ENCODE measurements at regions not wholly inside any gene's neighbourhood (a gene's known extent, or its start where the extent isn't known, plus 50 kb on each side); places are given as distances from the start of the nearest gene placed in this dataset.

- TF ChIP-seq AGO2 (optimal IDR thresholded peaks at IDR 0.05; ENCODE audit: low read depth, low read length), result peak; percentile 79
- TF ChIP-seq ZNF121 (CRISPR knock-in tag; IDR thresholded peaks at IDR 0.05), result no peak
- TF ChIP-seq PRDM4 (CRISPR knock-in tag; IDR thresholded peaks at IDR 0.05; ENCODE audit: borderline replicate concordance), result no peak
- TF ChIP-seq ZKSCAN5 (CRISPR knock-in tag; IDR thresholded peaks at IDR 0.05), result peak; percentile 92
- TF ChIP-seq, protein P1, sequence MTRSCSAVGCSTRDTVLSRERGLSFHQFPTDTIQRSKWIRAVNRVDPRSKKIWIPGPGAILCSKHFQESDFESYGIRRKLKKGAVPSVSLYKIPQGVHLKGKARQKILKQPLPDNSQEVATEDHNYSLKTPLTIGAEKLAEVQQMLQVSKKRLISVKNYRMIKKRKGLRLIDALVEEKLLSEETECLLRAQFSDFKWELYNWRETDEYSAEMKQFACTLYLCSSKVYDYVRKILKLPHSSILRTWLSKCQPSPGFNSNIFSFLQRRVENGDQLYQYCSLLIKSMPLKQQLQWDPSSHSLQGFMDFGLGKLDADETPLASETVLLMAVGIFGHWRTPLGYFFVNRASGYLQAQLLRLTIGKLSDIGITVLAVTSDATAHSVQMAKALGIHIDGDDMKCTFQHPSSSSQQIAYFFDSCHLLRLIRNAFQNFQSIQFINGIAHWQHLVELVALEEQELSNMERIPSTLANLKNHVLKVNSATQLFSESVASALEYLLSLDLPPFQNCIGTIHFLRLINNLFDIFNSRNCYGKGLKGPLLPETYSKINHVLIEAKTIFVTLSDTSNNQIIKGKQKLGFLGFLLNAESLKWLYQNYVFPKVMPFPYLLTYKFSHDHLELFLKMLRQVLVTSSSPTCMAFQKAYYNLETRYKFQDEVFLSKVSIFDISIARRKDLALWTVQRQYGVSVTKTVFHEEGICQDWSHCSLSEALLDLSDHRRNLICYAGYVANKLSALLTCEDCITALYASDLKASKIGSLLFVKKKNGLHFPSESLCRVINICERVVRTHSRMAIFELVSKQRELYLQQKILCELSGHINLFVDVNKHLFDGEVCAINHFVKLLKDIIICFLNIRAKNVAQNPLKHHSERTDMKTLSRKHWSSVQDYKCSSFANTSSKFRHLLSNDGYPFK (CRISPR knock-in tag; IDR thresholded peaks at IDR 0.05; ENCODE audit: borderline replicate concordance), result no peak
- TF ChIP-seq ZNF550 (CRISPR knock-in tag; IDR thresholded peaks at IDR 0.05; ENCODE audit: borderline replicate concordance), result no peak
- TF ChIP-seq ZFP36L2 (CRISPR knock-in tag; IDR thresholded peaks at IDR 0.05), result no peak
- TF ChIP-seq, protein P2, sequence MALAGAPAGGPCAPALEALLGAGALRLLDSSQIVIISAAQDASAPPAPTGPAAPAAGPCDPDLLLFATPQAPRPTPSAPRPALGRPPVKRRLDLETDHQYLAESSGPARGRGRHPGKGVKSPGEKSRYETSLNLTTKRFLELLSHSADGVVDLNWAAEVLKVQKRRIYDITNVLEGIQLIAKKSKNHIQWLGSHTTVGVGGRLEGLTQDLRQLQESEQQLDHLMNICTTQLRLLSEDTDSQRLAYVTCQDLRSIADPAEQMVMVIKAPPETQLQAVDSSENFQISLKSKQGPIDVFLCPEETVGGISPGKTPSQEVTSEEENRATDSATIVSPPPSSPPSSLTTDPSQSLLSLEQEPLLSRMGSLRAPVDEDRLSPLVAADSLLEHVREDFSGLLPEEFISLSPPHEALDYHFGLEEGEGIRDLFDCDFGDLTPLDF (CRISPR knock-in tag; IDR thresholded peaks at IDR 0.05), result no peak
- no peak for TF ChIP-seq ASH2L (IDR thresholded peaks at IDR 0.05; ENCODE audit: insufficient read length, low read depth, low read length)
- TF ChIP-seq LBX2 (CRISPR knock-in tag; IDR thresholded peaks at IDR 0.05; ENCODE audit: borderline replicate concordance), result no peak
- peak; percentile 57 for TF ChIP-seq AGO1 (IDR thresholded peaks at IDR 0.05; ENCODE audit: low read depth, low read length, poor library complexity, severe bottlenecking)
- TF ChIP-seq RFX3 (CRISPR knock-in tag; IDR thresholded peaks at IDR 0.05), result no peak
- no peak for TF ChIP-seq NFE2L1 (CRISPR knock-in tag; IDR thresholded peaks at IDR 0.05; ENCODE audit: borderline replicate concordance)
- TF ChIP-seq YEATS2 (CRISPR knock-in tag; IDR thresholded peaks at IDR 0.05; ENCODE audit: borderline replicate concordance), result peak; percentile 42; the same call in 1 of the 2 replicates
- peak; percentile 86; the same call in 1 of the 2 replicates for TF ChIP-seq ZNF33B (CRISPR knock-in tag; IDR thresholded peaks at IDR 0.05)
- TF ChIP-seq ARID5B (CRISPR knock-in tag; IDR thresholded peaks at IDR 0.05), result peak; percentile 76; the same call in 1 of the 2 replicates
- peak; percentile 77; the same call in 1 of the 2 replicates for TF ChIP-seq ZNF232 (CRISPR knock-in tag; IDR thresholded peaks at IDR 0.05; ENCODE audit: borderline replicate concordance)
Measured at GRCh38 chr6:167420858-167421766, 96.2 kb downstream of the TTLL2 start (continued).
